OCI-LY7 (cell line): ENCODE measurements at regions not wholly inside any gene's neighbourhood (a gene's known extent, or its start where the extent isn't known, plus 50 kb on each side); places are given as distances from the start of the nearest gene placed in this dataset.

Experiments
- BruUV-seq: library from RNA; stranded (reverse); fragments of 400-500 nt; replicated peaks from 2 replicates; lab custom pipeline; 2021; lab: Mats Ljungman, UMichigan
- CTCF ChIA-PET: fragments of 300-600 bp; sonication (Branson Sonifier 250); formaldehyde crosslinking; loops from one replicate; lab custom pipeline; 2022; ENCODE audit warnings: antibody characterized with exemption; ENCODE audit not compliant: unreplicated experiment; lab: Charles Lee
- POLR2A ChIA-PET: fragments of 300-600 bp; sonication (Branson Sonifier 250); formaldehyde crosslinking; loops from one replicate; lab custom pipeline; 2022; ENCODE audit warnings: antibody characterized with exemption; lab: Charles Lee
- DNase-seq: peaks from one replicate; pipeline ENCODE4 v3.0.0-alpha.2; 2015; ENCODE audit warnings: low spot score
- H2AFZ ChIP-seq: fragments of 200-600 bp; sonication (generic), shearing (Covaris generic); 2 replicates; pipeline ENCODE4 v1.6.1; 2014; ENCODE audit warnings: mild to moderate bottlenecking, antibody characterized with exemption, low read length, moderate library complexity
- H3K27ac ChIP-seq: fragments of 200-600 bp; sonication (generic); 2 replicates; pipeline ENCODE4 v1.5.1; 2014; ENCODE audit warnings: mixed run types, low read depth, mild to moderate bottlenecking, moderate library complexity, low read length, inconsistent platforms; ENCODE audit not compliant: poor library complexity, severe bottlenecking
- H3K36me3 ChIP-seq: fragments of 200-600 bp; sonication (generic); 2 replicates; pipeline ENCODE4 v1.6.1; 2014; ENCODE audit warnings: mild to moderate bottlenecking, antibody characterized with exemption, low read length, moderate library complexity, mixed read lengths; ENCODE audit not compliant: insufficient read depth
- H3K4me1 ChIP-seq: fragments of 200-600 bp; sonication (generic); 2 replicates; pipeline ENCODE4 v1.5.1; 2014; ENCODE audit warnings: mild to moderate bottlenecking, low read length; ENCODE audit not compliant: insufficient read depth, poor library complexity, severe bottlenecking
- H3K4me2 ChIP-seq: fragments of 200-600 bp; sonication (generic); 2 replicates; pipeline ENCODE4 v1.6.1; 2014; ENCODE audit warnings: mild to moderate bottlenecking, low read length
- H3K4me3 ChIP-seq: fragments of 200-600 bp; sonication (generic); 2 replicates; pipeline ENCODE4 v1.5.1; 2014; ENCODE audit warnings: mild to moderate bottlenecking, low read depth, low read length; ENCODE audit not compliant: poor library complexity, severe bottlenecking
- H3K79me2 ChIP-seq: fragments of 200-600 bp; sonication (generic); 2 replicates; pipeline ENCODE4 v1.6.1; 2016; ENCODE audit warnings: low read depth, mild to moderate bottlenecking, low read length, moderate library complexity, mixed read lengths; ENCODE audit not compliant: insufficient read depth
- H3K9me2 ChIP-seq: fragments of 200-600 bp; sonication (generic); 2 replicates; pipeline ENCODE4 v1.6.1; 2016; ENCODE audit warnings: mild to moderate bottlenecking, low read length, mixed read lengths; ENCODE audit not compliant: insufficient read depth
- H3K9me3 ChIP-seq: fragments of 200-600 bp; sonication (generic); 2 replicates; pipeline ENCODE4 v1.6.1; 2014; ENCODE audit warnings: mild to moderate bottlenecking, mixed run types, low read length, mixed read lengths
- H4K20me1 ChIP-seq: fragments of 200-600 bp; sonication (generic); 2 replicates; pipeline ENCODE4 v1.6.1; 2014; ENCODE audit warnings: mild to moderate bottlenecking, antibody characterized with exemption, low read length, moderate library complexity, mixed read lengths; ENCODE audit not compliant: insufficient read depth
- CTCF ChIP-seq: fragments of 200-600 bp; sonication (generic); conservative IDR thresholded peaks from 2 replicates; pipeline ENCODE4 v1.5.1; 2014; ENCODE audit warnings: mild to moderate bottlenecking, antibody characterized with exemption, low read length, moderate library complexity, mixed read lengths
- EZH2phosphoT487 ChIP-seq: fragments of 200-600 bp; sonication (generic); IDR thresholded peaks from 2 replicates; pipeline ENCODE4 v1.6.1; 2018; ENCODE audit warnings: low read depth, borderline replicate concordance, mild to moderate bottlenecking, mixed run types, antibody characterized with exemption, low read length, moderate library complexity, mixed read lengths
- intact Hi-C: fragments of 100-400 bp; cut with micrococcal nuclease; formaldehyde crosslinking; loops from one replicate; pipeline ENCODE4 v1.10.0; 2022; ENCODE audit not compliant: unreplicated experiment

GRCh38 chr2:145350011-145350410, 830.1 kb upstream of the ZEB2 start:
- Histone ChIP-seq H3K36me3 (no peaks in the 10 kb centered on the region), H3K4me1 (no peaks in the 10 kb centered on the region), H4K20me1 (no peaks in the 10 kb centered on the region), H3K9me3 (no peaks in the 10 kb centered on the region), H3K4me3 (no peak overlapping the region), H2AFZ (no peak overlapping the region), H3K27ac (no peak overlapping the region), H3K79me2 (no peaks in the 10 kb centered on the region), H3K9me2 (no peaks in the 10 kb centered on the region), H3K4me2 (no peak overlapping the region)
- ChIA-PET CTCF (no interaction called here), POLR2A (interaction anchor here (0.8 to 2.5 kb wide), 3 partner anchors 13 to 18 kb away, joined by 3 to 10 read pairs (median 3); no protein-coding TSS in a partner anchor)
- TF ChIP-seq CTCF: no peak
- no peak for TF ChIP-seq EZH2phosphoT487
- no TSS peak for BruUV-seq
- intact Hi-C loops: no loop called here
- DNase-seq: no peak

DNA sequence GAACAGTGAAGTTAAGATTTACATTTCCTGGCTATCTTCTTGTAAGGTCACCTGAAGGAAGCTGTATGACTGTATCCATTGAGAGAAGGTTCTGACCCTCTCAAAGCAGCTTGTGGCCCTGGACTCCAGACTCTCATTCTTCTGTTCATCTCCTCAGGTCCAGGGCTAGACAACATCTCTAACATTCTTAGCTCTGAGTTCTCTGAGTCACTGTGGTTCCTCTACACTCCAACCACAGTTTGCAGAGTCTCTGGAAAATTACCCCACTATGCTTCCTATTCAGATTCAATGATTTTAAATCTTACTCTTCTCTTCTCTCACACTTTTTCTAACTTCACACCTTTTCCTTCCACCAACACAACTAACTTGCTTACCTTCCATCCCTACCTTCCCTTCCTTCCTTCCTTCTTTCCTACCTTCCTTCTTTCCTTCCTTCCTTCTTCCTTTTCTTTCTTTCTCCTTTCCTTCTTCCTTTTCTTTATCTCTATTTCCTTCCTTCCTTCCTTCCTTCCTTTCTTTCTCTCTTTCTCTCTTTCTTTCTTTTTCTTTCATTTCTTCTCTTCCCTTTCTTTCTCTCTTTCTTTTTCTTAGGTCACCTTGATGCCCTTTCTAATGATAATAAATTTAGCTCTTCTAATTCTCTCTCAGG, 824.3 kb upstream of the ZEB2 start:
- Histone ChIP-seq H3K9me2 (no peaks in the 10 kb centered on the region), H3K36me3 (no peaks in the 10 kb centered on the region), H3K79me2 (no peaks in the 10 kb centered on the region), H3K4me3 (no peak overlapping the region), H3K4me1 (no peaks in the 10 kb centered on the region), H3K27ac (no peak overlapping the region), H2AFZ (no peak overlapping the region), H4K20me1 (no peaks in the 10 kb centered on the region), H3K4me2 (no peak overlapping the region), H3K9me3 (no peaks in the 10 kb centered on the region)
- no TSS peak for BruUV-seq
- CTCF ChIA-PET: interaction anchor here (0.5 kb wide), 1 partner anchor 9 kb away, joined by 3 read pairs; no protein-coding TSS in a partner anchor
- DNase-seq: no peak
- POLR2A ChIA-PET: interaction anchor here (0.5 to 3.7 kb wide), 5 partner anchors 12 to 205 kb away, joined by 3 to 19 read pairs (median 3); no protein-coding TSS in a partner anchor
- intact Hi-C loops: loop anchor here (2.0 kb wide), 1 partner anchor 15 kb away; no protein-coding TSS in a partner anchor
- no peak for TF ChIP-seq EZH2phosphoT487
- TF ChIP-seq CTCF: no peak

- BruUV-seq: no TSS peak
- no peaks in the 10 kb centered on the region for H3K79me2 ChIP-seq
- POLR2A ChIA-PET: interaction anchor here (1.3 to 3.7 kb wide), 2 partner anchors 12 to 13 kb away, joined by 3 to 19 read pairs; no protein-coding TSS in a partner anchor
Measured at GRCh38 chr2:145343287-145343686, 823.4 kb upstream of the ZEB2 start.

More at GRCh38 chr2:145343287-145343686, 823.4 kb upstream of the ZEB2 start:
- H4K20me1 ChIP-seq: no peaks in the 10 kb centered on the region
- TF ChIP-seq CTCF (no peak), EZH2phosphoT487 (no peak)
- H3K9me3 ChIP-seq: no peaks in the 10 kb centered on the region
- no peaks in the 10 kb centered on the region for H3K4me1 ChIP-seq
- no peak for DNase-seq
- no peaks in the 10 kb centered on the region for H3K36me3 ChIP-seq
- no peak overlapping the region for H3K4me2 ChIP-seq
- H3K9me2 ChIP-seq: no peaks in the 10 kb centered on the region
- intact Hi-C loops: no loop called here
- H3K27ac ChIP-seq: no peak overlapping the region
- H2AFZ ChIP-seq: no peak overlapping the region
- H3K4me3 ChIP-seq: no peak overlapping the region
- CTCF ChIA-PET: no interaction called here
